ENCODE measurements at regions not wholly inside any gene's neighbourhood (a gene's known extent, or its start where the extent isn't known, plus 50 kb on each side); places are given as distances from the start of the nearest gene placed in this dataset.

DNA sequence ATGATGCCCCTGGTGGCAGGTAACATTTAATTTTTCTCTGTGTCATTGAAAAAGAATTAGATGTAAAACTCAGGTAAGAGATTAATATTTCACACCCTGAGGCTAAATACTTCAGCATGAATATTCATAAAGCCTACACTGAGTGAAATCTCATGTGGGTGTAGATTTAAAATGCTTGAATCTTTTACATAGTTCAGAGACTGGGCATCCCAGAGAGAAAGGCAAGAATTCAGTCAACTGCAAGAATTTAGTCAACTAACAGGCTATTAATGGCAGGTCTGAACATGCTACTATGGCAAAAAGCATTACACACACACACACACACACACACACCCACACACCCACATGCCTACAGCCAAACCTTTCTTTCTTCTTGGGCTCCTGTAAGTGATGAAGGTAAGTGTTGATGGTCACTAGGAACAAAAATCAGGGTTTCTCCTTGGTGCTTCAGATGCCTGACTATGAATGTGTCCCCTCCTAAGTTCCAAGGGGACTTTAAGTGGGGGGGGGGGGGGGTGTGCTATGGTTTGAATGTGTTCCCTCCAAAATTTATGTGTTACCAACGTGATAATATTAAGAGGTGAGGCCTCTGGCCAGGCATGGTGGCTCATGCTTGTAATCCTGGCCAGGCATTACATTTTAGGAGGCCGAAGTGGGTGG, 63.7 kb upstream of the PSMD7 start:
- no peak for DNase-seq

DNA sequence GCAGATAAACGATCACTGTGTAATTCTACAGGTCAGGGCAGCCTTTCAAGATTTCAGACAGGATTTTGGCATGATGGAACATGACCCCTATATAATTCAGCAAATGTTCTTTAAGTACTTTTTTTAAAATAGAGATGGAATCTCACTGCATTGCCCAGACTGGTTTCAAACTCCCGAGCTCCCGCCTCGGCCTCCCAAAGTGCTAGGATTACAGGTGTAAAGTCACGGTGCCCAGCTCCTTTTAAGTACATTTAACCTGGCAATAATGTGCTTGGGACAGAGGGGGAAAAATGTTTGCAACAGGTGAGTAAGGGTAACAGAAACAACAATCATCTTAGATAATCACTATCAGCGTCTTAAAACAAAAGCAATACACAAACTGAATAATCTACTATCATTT, 66.5 kb upstream of the PSMD7 start:
- DNase-seq = no peak

DNA sequence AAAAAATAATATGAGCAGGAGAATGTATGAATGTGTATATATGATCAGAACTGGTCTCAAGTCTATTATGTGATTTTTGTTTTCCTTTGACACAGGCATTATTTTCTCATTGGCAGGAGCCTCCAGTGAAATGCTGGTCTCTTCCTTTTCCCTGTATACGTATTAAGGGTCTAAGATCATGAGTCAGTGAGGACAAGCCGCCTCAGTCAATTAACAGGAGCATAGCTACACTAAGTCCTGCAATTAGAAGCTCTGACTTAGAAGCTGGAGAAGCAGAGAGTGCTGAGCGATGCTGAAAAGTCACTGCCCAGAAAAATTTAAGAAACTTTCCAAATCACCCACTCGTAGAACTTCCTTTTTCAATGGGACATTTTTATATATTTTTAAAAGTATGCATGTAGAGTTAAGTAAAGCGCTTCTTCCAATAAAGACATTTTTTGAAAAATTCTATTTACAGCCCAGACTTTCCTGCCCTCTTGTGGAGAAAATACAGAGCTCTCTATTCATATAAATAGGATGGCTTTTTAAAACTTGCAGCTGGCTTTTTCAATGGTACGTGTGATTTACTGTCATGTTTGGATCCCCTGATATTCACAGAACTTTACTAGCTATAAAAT, 70.2 kb upstream of the PSMD7 start:
- no peak for DNase-seq

DNA sequence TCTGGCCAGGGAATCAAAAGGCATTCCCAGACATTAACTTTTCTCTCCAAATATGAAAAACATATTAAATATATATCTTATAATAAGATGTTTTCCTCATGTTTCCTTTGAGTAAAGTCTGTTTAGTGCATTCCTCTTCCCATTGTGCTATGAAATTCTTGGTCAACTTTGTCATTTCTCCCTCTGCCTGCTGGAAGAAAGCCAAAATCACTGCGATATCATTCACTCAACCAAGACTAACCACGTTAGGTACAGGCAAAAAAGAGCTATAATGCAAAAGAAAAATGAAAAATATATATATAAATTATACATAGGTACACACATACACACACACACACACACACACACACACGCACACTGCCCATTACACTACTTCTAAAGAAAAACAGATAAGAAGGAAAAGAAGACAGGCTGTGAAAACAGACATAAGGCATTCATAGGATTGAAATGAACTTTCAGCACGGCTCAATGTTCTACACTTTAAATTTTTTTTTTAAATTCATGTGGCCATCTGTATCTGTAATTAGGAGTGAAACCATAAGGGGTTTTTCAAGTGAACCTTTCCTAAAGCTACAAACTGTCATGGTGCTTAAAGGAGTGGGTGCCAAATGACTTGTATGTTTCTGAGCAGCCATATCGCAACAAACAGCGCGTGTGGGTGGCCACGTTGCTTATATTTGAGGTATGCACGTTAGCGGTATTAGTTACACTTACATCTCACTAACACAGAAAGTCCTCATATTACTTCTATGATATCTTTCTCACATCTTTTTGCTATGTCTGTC, 71.6 kb upstream of the PSMD7 start:
- no peak for DNase-seq

DNA sequence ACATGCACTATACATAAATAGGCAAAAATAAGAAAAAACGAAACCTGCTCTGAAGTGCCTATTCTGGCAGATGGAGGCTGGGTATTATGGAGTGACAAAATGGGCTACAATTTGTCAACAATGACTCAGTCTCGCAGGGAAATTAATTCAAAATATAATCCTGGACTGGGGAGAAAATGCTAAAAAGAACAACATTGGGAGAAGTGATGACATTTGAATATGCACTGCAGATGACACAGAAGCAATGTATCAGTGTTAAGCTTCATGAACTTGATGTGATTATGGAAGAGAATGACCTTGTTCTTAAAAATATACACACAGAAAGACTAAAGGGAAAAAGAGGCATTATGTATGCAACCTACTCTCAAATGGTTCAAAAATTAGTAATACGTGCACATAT, 74.8 kb upstream of the PSMD7 start:
- DNase-seq = no peak

DNA sequence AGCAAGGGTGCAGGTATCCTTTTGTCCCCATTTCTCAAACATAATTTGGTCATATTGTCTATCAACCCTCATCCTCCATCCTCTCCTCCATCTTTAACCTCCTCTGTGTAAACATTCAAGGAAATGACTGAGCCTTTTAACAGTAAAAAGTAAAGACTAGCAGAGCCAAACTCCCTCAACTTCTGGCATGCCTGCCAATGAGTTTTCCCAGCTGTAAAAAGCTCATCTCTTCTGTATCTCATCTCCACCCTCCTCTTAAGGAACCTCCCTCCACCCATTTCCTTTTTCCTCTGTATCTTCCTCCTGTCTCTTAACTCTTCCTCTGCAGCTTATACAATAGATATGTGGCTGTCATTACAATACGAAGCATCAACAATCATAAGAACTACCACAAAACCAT, 76.9 kb upstream of the PSMD7 start:
- DNase-seq = no peak

DNA sequence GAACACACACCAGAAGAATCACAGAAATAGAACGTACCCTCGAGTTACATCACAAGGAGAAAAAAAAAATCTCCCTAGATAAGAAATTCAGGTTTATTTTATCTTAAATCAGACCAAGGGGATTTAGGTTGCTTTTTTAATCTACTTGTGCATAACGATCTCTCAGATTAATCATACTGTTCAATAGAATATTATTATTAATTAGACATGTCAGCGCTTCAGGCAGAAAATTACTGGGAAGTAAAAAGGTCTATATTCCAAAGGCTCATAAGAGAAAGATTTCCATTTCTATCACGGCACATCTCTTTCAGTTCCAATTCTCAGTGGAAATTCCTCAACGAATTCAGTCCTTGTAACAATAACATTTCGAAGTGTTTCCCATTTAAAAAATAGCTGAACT, 77.7 kb upstream of the PSMD7 start:
- no peak for DNase-seq

DNA sequence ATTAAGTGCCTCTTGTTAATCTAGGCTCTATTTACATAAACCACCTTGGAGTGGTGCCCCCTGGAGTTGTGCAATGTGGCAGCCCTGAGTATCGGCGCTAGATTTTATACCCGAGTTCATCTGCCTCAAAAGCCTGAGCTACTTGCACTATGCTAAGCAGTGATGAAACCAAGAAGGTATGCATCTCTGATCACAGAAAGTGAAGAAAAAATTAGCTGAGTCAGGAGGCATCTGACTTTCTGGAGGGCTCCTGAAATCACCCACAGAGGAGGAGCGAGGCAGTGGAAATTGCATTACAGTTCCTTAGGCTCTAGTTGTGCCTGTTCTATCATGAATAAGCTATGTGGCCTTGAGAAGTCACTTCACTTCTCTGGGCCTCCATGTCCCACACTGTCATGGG, 80.3 kb upstream of the PSMD7 start:
- no peak for DNase-seq

DNA sequence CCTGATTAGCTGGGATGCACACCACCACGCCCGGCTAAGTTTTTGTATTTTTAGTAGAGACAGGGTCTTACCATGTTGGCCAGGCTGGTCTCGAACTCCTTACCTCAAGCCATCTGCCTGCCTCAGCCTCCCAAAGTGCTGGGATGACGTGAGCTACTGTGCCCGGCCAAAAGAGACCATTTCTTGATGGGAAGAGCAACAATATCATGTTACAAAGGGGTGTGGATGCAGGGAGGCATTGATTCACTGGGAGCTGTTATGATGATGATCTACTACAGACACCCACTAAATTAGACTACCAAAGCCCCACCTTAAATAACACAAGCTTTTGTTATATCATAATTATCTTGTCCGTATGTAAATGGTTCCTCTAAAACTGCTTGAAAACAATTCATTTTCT, 81.4 kb upstream of the PSMD7 start:
- no peak for DNase-seq

DNA sequence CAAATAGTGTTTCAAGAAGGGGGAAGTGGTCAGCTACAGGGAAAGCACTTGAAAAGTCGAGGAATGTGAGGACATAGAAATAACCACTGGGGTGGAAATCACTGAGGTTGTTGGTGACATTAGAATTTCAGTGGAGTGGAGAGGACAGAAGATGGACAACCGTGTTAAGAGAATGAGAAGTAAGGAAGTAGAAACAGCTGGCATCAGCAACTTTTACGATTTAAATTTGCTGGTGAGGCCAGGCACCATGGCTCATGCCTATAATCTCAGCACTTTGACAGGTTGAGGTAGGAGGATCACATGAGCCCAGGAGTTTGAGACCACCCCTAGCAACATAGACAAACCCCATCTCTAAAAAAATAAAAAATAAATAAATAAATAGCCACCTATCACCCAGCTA, 83.2 kb upstream of the PSMD7 start:
- no peak for DNase-seq

DNA sequence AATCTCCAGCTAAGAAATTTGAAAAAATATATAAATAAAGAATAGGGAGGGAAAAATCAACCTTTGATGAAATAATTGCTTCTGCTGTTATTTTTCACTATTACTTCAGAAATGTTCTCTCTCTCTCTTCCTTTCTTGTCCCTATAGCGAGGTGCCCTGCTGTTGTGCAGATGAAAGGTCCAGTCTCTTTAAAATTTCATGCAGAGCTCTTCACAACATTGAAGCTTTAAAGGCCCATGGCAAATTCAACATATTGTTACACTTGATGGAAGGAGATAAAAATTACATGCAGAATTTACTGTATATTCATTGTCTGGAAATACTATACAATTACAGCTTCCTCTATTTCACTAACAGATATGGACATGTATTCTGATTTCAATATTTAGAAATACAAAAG, 86.4 kb upstream of the PSMD7 start:
- no peak for DNase-seq

DNA sequence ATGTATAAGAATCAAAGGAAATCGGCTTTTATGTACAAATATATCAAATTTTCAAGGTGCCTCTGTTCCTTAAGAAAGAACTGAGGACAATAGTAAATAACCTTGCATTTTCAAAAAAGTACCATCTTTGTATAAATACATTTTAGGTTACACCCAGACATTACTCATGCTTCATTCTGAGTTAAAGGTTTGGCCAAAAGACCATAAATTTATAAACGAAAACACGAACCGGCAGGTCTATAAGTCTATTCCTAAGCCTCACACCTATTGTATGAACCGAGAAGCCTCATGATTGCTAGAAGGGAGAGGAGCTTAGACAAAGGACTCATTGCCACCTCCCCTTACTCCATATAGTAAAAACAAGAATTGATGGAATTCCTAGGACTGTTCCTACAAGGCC, 94.6 kb upstream of the PSMD7 start:
- no peak for DNase-seq

DNA sequence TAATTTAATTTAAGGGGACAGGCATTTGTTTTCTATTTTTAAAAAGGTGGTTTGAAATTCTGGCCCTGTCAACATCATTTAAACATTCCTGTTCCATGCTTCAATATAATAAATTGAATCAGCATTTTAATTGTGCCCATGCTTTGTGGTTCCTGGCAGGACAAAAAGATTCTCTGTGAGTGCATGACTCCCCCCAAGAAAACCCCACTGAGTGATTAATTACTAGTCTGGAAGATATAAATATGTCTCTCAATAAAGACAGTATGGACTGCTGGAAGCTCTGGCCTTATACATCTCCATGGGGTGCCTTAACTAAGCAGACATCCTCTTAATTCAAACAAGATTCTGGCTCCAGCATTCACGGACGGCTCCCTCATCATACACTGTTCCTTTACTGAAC, 95.0 kb upstream of the PSMD7 start:
- no peak for DNase-seq

DNA sequence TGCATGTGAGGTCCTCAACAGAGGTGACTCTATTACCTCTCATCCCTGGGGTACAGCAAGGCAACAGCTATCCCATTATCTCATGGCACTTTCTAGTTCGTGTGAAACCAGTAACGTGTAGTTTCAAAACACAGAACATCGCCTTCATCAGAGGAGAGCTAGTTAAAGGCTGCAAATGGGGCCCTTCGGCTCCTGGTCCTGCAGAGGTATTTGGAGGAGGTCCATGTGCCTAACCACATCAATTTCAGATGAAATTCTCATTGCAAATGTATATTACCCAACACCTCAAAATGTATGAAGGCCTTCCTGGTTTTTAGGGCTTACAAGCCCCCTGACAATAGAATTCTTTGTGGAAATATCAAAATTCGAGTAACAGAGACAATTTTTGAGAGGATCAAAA, 95.7 kb upstream of the PSMD7 start:
- DNase-seq = no peak

DNA sequence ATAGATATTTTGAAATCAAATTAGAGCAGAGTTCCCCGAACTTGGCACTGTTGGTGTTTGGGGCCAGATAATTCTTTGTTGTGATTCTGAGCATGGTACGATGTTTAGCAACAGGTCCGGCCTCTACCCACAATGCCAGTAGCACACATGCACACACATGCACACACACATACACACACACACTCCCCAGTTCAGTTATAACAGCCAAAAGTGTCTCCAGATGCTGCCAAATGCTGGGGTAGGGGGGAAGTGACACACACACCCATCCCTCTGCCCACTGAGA, 96.8 kb upstream of the PSMD7 start:
- no peak for DNase-seq

DNA sequence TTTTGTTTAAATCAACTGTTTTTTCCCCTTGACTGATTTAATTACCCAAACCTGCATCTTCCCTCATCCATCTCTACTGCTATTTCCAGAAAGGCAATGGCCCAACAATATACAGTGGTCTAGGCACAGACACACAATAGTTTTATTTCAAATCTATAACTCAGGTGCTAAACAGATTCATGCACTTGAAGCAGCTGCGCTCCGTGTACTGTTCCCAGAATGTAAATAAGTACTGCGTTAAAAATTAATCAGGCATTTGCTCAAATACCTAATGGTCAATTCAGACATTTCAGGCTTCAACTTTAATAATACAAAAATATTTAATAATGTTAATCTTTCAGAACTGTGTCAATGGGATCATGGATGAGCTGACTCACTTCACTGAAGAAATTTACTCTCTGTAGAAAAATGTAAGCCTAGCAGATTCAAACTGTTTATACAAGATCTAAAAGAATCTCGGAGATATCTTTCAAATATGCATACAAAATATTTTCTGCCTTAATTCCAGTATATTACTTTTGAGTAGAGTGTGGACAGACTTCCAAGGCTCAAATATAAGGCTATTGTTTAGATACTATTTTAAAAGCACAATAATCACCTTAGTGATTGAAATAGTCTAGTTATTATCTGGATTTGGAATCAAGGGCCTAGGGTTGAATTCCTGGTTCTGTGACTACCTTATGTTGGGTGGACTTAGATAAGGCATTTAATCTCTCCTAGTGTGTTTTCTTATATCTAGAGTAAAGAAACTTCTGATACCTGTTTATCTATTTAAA, 97.4 kb upstream of the PSMD7 start:
- no peak for DNase-seq

DNA sequence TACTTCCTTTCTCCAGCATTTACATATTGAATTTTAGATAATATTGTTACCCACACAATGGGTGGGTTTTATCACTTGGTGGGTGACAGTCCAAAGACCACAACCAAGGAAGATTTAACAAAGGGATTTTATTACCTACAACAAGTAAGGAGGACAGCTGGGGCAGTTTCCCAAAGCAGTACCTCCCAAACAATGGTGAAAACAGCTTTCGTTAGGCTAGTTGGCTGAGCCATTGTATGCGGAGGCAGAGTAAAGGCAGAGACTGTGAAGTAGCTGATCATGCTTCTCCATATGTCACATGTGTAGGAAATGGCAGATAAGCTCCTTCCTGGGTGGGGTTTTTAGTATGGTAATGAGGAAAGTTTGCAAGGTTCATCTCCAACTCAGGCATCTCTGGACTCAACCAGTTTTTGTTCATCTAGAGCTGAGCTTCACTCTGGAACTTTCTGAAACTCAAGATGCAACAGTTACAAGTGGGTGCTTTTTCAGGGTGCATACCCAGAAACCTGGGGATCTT, 104.3 kb upstream of the PSMD7 start:
- DNase-seq = no peak

DNA sequence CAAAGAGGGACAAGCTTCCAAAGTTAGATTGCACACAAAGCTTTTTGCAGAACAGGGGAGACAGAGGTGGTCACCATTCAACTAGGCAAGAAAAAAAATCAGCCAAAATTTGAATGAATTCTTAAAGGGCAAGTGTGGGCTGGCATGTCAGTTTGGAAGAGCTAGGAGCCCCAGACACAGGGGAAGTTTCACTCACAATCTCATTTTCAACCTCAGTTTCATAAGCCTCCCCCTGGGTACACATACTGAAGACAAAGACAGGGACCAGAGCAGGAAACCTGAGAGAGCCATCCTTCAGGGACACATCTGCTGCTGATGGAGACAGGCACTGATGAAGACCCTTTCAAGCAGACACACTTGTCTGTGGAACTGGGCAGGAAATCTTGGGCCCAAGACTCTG, 106.3 kb upstream of the PSMD7 start:
- DNase-seq = no peak

DNA sequence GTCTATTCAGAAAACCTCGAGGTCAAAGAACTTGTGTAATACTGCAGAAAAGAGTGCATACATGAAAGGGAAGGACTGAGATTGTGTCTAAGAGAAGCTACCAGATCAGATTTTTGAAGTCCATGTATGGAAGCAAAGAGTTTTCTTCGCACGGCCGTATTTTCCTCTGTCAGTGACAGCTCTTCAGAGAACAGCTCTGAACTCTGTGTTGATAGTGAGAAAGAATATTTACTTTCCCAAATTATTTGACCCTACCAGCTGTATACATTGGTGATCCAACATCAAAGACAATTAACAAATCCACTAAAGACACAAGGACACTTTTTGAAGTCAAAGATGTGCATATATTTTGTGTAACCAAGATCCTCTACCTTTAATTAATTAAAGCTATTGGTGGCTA, 107.8 kb upstream of the PSMD7 start:
- DNase-seq = no peak

DNA sequence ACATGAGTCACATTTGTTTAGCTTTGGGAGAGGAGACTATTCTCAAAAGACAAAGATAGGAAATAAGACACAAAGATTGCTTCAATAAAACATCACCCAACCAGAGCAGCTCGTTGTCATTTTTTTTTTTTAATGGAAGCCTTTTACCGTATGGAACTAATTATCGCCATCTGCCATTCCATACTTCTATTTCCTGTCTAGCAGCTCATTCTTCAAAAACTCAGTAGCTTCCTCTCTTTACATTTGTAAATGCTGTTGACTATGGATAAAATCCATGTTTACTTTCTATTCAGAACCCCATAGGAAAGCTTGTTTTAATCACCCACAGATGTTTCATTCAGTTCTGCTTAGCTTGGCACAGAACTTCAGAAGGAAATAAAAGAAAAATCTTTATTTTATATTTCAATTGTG, 110.0 kb upstream of the PSMD7 start:
- no peak for DNase-seq

DNA sequence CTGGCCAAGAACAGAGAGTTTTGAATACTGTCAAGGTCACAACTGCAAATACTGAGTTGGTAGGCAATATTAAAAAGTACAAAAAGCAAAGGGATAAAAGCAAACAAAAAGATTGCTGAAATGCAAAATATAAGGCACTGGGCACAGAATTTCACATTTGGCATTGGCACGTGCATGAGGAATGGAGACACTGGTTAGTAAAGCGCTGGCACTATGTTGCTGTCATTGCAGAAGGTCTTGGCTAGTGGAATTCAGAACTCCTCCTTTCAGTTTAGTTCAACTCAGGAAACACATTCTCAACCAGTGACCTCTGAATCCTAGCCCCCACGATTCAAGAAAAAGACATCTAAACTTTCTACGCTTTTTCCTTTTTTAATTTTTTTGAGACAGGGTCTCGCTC, 111.8 kb upstream of the PSMD7 start:
- DNase-seq = no peak

DNA sequence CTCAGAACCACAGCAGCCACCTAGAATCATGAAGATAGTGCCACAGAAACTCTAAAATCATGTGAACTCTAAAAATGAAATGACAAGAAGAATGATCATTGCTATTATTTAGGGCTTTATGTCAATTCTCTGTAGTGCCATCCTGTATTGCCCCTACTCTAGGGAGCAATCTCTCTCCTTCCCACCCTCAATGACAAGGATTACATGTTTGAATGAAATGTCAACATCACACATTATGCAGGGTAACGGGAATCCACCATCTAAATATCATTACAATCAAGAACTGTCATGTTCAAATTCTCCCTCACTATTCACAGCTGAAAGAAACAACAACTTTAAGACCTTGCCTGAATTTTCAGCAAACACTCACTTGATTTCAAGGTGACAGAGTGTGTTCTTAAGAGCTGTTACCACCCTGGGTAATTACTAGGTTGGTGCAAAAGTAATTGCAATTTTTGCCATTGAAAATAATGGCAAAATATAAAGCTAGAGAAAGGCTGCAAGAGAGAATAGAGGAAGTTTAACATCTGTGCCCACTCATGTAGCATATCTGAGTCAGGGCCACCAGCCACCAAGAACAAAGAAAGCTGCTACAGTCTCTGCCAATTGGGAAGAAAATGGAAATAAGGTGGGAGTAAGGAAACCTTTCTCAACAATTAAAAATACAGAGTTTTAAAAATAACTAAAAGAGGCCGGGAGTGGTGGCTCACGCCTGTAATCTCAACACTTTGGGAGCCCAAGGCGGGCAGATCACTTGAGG, 112.8 kb upstream of the PSMD7 start:
- no peak for DNase-seq

Data from stimulated activated CD4-positive, alpha-beta T cell treated with anti-CD3 and anti-CD28 coated beads, Interleukin-15, amount 100 ng/mL, for 24 hours (primary cell).